HAP-1 (cell line): ENCODE measurements at regions not wholly inside any gene's neighbourhood (a gene's known extent, or its start where the extent isn't known, plus 50 kb on each side); places are given as distances from the start of the nearest gene placed in this dataset.

ENCODE experiments used
- DNase-seq, 2 experiments: peaks; one replicate each; pipeline ENCODE4 v3.0.0-alpha.2; 2016 to 2020; ENCODE audit warnings: low spot score in 2 of 2
- H3K27me3 ChIP-seq: fragments of 250-450 bp; sonication (Bioruptor Pico); 2 replicates; pipeline ENCODE4 v1.5.1; 2020; ENCODE audit warnings: low read depth, mild to moderate bottlenecking, moderate library complexity
- H3K36me3 ChIP-seq: fragments of 250-450 bp; sonication (Bioruptor Pico); replicated peaks from 2 replicates; pipeline ENCODE4 v1.5.1; 2020; ENCODE audit warnings: mild to moderate bottlenecking
- H3K4me1 ChIP-seq: fragments of 250-450 bp; sonication (Bioruptor Pico); 2 replicates; pipeline ENCODE4 v1.5.1; 2020; ENCODE audit warnings: mild to moderate bottlenecking
- H3K4me3 ChIP-seq: fragments of 250-450 bp; sonication (Bioruptor Pico); 2 replicates; pipeline ENCODE4 v1.5.1; 2020; ENCODE audit warnings: mild to moderate bottlenecking, moderate library complexity
- H3K9me3 ChIP-seq: fragments of 250-450 bp; sonication (Bioruptor Pico); 2 replicates; pipeline ENCODE4 v1.5.1; 2020; ENCODE audit warnings: mild to moderate bottlenecking, moderate library complexity
- in situ Hi-C: fragments of 300-500 bp; cut with MboI; formaldehyde crosslinking; loops from 3 replicates; pipeline ENCODE4 v1.14.3; 2020; ENCODE audit warnings: low sequenced_read_pairs, inconsistent platforms, mixed read lengths

DNA sequence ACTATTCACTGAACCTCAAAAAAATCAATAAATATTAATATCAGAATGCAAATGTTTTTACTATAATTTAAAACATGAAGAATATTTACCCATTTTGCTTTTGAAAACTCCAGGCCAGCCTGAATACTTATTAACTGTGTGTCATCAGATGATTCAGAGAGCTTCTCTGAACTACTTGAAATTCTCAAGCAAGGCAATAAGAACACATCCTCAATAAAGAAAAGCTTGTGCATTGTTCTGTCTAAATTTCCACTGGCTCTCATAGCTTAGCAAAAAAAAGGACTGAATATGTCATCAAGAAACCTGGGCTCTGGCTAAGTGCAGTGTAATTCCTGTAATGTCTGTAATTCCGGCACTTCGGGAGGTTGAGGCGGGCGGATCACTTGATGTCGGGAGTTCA lies 194.1 kb downstream of the BTG1 start:
- Histone ChIP-seq H3K36me3 (no peaks in the 10 kb centered on the region), H3K4me3 (no peak overlapping the region), H3K27me3 (no peaks in the 10 kb centered on the region), H3K9me3 (no peaks in the 10 kb centered on the region), H3K4me1 (no peaks in the 10 kb centered on the region)
- in situ Hi-C loops, result no loop called here
- no peak for DNase-seq

DNA sequence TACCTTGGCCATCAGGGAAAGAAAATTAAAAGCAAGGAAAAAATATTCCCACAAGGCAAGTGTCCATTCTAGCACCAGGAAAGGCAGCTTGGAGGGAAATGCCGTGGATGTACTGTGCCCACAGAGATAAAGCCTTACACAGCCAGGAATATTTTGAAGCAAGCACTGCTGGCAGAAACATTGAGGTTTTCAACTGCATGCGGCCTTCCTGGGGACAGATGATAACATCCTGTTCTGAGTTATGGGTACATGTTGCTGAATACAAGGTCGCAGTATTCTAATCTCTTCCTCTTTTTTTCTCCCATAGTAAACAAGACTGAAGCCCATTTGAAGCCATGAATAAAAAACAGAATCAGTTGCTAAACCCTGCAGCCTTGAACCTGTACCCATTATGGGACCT lies 197.1 kb downstream of the BTG1 start:
- Histone ChIP-seq H3K9me3 (no peaks in the 10 kb centered on the region), H3K27me3 (peaks cover 2% of the 10 kb centered on the region; the same call in 1 of the 2 replicates), H3K36me3 (no peaks in the 10 kb centered on the region), H3K4me3 (no peak overlapping the region), H3K4me1 (no peaks in the 10 kb centered on the region)
- in situ Hi-C loops, result no loop called here
- no peak for DNase-seq

DNA sequence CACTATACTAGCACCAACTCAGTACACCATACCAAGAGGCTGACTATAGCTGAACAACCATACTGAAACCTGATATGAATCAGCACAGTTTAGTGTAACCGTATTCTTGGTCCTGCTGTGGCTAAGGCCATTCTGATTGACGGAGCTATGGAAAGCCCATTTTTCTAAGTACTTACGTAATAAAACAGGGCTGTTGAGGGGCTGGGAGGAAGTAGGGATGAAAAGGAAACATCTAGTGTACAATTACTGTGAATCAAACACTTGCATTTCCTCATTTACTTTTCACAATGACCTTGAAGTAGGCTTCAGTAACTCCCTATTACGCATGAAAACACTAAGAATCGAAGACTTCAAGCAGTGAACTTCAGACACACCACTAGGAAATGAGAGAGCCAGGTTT lies 198.2 kb downstream of the BTG1 start:
- Histone ChIP-seq H3K4me1 (no peaks in the 10 kb centered on the region), H3K36me3 (no peaks in the 10 kb centered on the region), H3K4me3 (no peak overlapping the region), H3K27me3 (peaks cover 2% of the 10 kb centered on the region; the same call in 1 of the 2 replicates), H3K9me3 (no peaks in the 10 kb centered on the region)
- in situ Hi-C loops, result no loop called here
- no peak for DNase-seq

DNA sequence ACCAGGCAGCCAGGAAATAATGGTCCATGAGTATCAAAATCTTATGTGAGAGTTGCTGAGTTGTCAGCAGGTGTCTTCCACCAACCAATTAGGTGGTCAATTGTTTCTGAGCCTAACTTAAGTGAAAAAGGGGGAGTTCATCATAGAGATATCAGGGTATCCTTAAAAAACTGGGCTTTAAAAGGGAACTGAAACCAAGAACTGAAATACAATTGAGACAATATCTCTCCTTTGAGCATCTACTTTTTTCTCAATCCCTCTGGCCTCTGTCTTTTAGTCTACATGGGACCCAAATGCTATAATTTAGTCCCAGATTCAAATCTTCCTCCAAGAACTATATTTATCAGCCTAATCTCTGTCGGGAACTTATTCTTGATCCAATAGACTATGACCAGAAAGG lies 201.0 kb downstream of the BTG1 start:
- in situ Hi-C loops, result no loop called here
- Histone ChIP-seq H3K36me3 (no peaks in the 10 kb centered on the region), H3K27me3 (peaks cover 2% of the 10 kb centered on the region; the same call in 1 of the 2 replicates), H3K4me1 (no peaks in the 10 kb centered on the region), H3K9me3 (no peaks in the 10 kb centered on the region), H3K4me3 (no peak overlapping the region)
- no peak for DNase-seq

DNA sequence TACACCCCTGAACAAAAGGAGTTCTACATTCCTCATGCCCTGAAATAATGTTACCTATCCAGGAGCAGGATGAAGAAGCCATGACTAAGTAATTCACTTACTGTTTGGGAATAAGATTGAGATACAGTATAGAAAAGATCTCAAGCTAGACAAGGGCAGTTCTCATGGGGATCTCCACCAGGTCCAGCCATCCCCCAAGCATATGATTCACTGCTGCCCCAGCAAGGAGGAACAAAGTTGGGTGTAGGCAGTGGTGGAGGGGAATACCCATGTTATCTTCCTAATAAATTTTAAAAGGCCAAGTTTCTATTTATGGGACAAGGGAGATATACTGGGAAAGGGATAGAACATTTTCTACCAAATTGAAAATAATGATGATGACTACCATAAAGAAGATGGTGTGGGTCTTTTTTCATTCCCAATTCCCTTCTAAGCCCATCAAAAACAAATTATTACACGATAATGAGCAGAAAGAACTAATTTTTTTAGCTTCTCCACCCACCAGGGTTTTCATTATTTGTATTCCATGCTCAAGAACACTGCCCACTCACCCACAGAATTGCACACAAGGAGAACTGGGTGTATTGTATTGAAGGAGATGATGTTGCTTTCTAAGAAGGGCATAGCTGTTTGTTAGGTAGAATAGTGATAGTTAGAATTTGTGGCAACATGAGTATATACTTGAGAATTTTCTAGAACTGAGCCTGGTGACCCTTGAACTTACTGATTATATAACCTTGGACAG lies 204.6 kb downstream of the BTG1 start:
- DNase-seq, result no peak
- in situ Hi-C loops, result no loop called here
- no peak overlapping the region for H3K4me3 ChIP-seq
- H3K9me3 ChIP-seq, result no peaks in the 10 kb centered on the region
- H3K27me3 ChIP-seq, result peaks cover 2% of the 10 kb centered on the region; the same call in 1 of the 2 replicates
- H3K4me1 ChIP-seq, result no peaks in the 10 kb centered on the region
- no peaks in the 10 kb centered on the region for H3K36me3 ChIP-seq

DNA sequence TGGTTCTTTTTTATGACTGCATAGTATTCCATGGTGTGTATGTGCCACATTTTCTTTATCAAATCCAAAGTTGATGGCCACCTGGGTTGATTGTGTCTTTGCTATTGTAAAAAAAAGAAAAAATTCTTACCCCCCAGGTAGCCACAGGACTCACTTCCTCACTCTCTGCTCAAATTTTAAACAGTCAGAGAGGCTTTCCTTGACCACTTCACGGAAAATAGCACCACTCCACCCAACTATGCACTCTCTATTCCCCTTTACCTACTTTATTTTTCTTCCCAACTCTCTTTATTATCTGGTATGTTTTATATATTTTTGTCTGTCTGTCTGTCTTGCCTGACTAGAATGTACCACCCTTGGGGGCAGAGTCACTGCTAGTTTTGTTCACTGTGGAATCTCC lies 205.3 kb downstream of the BTG1 start:
- Histone ChIP-seq H3K27me3 (peaks cover 2% of the 10 kb centered on the region; the same call in 1 of the 2 replicates), H3K4me1 (no peaks in the 10 kb centered on the region), H3K36me3 (no peaks in the 10 kb centered on the region), H3K9me3 (no peaks in the 10 kb centered on the region), H3K4me3 (no peak overlapping the region)
- in situ Hi-C loops, result no loop called here
- no peak for DNase-seq

DNA sequence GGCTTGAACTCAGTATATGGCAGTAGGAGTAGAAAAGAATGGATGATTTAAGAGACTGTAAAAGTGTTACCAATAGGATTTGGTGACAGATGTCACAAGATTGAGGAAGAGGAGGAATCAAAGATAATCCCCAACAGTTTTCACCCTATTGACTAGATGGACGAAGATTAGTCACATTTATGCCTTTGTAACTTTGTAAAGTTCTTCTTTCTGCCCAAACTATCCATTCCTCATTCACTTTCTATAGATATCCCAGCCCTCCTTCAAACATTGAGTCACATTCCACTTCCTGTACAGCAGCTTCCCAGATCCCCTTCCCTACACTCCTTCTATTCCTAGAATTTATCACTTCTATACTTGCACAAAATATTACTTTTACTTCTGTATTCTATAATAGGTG lies 207.9 kb downstream of the BTG1 start:
- no peak overlapping the region for H3K4me3 ChIP-seq
- H3K36me3 ChIP-seq, result no peaks in the 10 kb centered on the region
- no peak for DNase-seq
- H3K4me1 ChIP-seq, result no peaks in the 10 kb centered on the region
- in situ Hi-C loops, result no loop called here
- H3K27me3 ChIP-seq, result no peaks in the 10 kb centered on the region; the same call in 1 of the 2 replicates
- no peaks in the 10 kb centered on the region for H3K9me3 ChIP-seq

DNA sequence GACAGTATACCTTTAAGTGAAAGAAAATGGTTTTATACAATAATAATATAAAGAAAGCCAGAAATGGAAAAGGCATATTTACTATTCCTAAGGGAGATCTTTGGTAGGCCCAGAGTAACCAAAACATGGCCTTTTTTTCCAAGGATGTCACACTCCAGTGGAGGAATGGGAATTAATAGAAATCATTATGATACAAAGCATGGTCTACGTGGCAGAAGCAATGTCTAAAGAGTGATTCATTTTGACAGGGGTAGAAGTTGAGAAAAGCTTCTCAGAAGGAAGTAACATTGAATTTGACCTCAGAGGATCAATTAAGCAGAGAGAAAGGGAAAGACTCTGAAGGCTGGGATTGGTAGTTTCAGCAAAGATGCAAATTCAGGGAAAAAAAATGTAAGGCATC lies 208.6 kb downstream of the BTG1 start:
- Histone ChIP-seq H3K4me1 (no peaks in the 10 kb centered on the region), H3K9me3 (no peaks in the 10 kb centered on the region), H3K4me3 (no peak overlapping the region), H3K36me3 (no peaks in the 10 kb centered on the region), H3K27me3 (no peaks in the 10 kb centered on the region; the same call in 1 of the 2 replicates)
- in situ Hi-C loops, result no loop called here
- no peak for DNase-seq

DNA sequence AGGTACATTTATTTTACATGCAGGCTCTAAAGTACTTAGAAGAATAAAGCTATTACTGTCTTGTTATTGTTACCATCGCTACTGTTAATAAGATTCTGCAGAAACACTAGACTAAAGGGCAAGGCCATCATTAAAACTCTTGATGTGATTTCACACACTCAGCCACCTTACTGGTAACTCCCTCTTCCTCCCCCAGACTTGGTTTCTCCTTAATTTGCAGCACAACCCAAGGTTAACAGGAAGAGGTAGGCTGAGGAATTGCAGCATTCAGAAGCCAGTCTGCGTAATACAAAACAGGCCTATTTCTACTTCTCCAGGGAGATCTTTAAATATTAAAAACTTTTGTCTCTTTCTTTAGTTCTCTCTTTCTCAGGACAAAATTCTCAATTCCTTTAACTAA lies 210.3 kb downstream of the BTG1 start:
- DNase-seq, result no peak
- Histone ChIP-seq H3K4me3 (no peak overlapping the region), H3K36me3 (no peaks in the 10 kb centered on the region), H3K4me1 (no peaks in the 10 kb centered on the region), H3K9me3 (no peaks in the 10 kb centered on the region), H3K27me3 (no peaks in the 10 kb centered on the region; the same call in 1 of the 2 replicates)
- in situ Hi-C loops, result no loop called here

DNA sequence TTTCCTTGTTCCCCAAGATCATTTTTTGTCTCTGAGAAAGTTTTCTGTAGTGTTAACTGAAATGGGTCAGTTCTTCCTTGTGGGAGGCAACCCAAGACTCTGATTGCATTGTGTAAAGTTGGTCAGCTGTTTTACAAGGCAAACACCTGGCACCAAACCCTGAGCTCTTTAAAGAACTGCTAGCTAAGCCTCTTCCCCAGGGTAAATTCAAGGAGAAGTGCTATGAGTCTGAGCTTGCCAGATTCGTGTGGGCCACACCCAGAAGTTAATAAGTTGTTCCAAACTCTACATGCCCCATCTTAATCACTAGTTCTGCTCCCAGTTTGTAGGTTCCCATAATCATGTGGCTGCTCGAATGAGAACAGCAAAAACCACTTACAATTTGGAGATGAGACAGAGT lies 214.5 kb downstream of the BTG1 start:
- Histone ChIP-seq H3K4me1 (no peaks in the 10 kb centered on the region), H3K9me3 (no peaks in the 10 kb centered on the region), H3K36me3 (no peaks in the 10 kb centered on the region), H3K27me3 (no peaks in the 10 kb centered on the region), H3K4me3 (no peak overlapping the region)
- in situ Hi-C loops, result no loop called here
- DNase-seq, result no peak

DNA sequence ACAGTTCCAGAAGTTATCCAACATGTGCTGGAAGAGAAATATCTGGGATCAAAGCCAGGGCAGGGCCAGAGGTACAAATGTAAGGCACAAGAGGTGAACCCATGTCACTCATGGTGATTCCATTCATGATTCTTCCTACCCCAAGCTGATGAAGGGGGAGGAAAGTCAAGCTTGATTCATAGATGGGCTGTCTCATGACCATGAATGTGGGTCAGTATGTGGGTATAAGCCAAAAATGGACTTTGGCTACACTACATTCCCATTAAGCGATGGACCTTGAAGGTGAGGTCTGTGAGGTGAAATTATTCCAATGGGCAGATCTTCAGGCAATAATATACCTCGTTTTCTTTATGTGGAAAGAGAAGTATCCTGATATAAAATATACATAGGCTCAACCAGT lies 217.1 kb downstream of the BTG1 start:
- in situ Hi-C loops, result no loop called here
- H3K4me3 ChIP-seq, result no peak overlapping the region
- no peaks in the 10 kb centered on the region for H3K27me3 ChIP-seq
- H3K4me1 ChIP-seq, result no peaks in the 10 kb centered on the region
- DNase-seq, result no peak
- no peaks in the 10 kb centered on the region for H3K9me3 ChIP-seq
- no peaks in the 10 kb centered on the region for H3K36me3 ChIP-seq

DNA sequence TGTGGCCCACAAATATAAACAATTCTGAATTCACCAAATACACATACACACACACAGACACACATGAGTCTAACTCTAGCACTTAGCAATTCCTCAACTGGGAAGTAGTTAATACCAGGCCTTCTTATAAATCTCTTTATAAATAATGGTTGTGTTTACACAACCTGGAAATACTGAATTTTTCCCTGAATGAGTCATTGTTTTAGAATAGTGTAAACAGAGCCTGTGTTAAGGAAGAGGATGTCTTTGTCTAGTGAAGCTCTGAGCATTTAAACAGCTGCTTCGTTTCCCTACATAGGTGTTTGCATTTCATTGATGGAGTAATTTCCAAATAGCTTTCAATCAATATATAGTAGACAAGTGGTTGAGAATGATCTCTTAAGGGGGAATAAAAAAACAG lies 218.8 kb downstream of the BTG1 start:
- in situ Hi-C loops, result no loop called here
- no peaks in the 10 kb centered on the region for H3K36me3 ChIP-seq
- no peaks in the 10 kb centered on the region for H3K9me3 ChIP-seq
- H3K4me3 ChIP-seq, result no peak overlapping the region
- H3K27me3 ChIP-seq, result no peaks in the 10 kb centered on the region
- H3K4me1 ChIP-seq, result no peaks in the 10 kb centered on the region
- no peak for DNase-seq

DNA sequence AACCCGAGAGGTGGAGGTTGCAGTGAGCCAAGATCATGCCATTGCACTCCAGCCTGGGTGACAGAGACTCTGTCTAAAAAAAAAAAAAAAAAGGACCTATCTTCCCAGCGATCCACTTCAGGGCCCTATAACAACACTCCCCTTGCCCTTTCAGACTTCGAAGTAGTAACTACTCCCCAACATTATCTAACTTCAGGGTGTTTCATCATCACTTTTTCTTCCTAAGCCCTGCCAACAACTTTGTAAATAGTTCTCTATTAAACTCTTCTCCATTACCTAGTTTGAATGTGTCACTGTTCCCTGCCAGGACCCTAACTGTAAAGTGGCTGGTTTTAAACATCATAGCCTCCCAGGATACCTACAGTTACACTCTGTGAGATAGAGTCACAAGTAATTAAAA lies 220.8 kb downstream of the BTG1 start:
- Histone ChIP-seq H3K9me3 (no peaks in the 10 kb centered on the region), H3K4me1 (no peaks in the 10 kb centered on the region), H3K36me3 (no peaks in the 10 kb centered on the region), H3K27me3 (no peaks in the 10 kb centered on the region), H3K4me3 (no peak overlapping the region)
- in situ Hi-C loops, result no loop called here
- DNase-seq, result no peak

DNA sequence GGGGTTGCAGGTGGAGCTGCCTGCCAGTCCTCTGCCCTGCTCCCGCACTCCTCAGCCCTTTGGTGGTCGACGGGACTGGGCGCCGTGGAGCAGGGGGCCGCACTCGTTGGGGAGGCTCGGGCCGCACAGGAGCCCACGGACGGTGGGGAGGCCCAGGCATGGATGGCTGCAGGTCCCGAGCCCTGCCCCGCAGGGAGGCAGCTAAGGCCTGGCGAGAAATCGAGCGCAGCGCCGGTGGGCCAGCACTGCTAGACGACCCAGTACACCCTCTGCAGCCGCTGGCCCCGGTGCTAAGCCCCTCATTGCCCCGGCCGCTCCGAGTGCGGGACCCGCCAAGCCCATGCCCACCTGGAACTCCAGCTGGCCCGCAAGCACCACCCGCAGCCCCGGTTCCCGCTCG lies 221.8 kb downstream of the BTG1 start:
- H3K9me3 ChIP-seq, result no peaks in the 10 kb centered on the region
- H3K4me3 ChIP-seq, result no peak overlapping the region
- in situ Hi-C loops, result no loop called here
- no peak for DNase-seq
- no peaks in the 10 kb centered on the region for H3K4me1 ChIP-seq
- H3K27me3 ChIP-seq, result no peaks in the 10 kb centered on the region
- H3K36me3 ChIP-seq, result no peaks in the 10 kb centered on the region

DNA sequence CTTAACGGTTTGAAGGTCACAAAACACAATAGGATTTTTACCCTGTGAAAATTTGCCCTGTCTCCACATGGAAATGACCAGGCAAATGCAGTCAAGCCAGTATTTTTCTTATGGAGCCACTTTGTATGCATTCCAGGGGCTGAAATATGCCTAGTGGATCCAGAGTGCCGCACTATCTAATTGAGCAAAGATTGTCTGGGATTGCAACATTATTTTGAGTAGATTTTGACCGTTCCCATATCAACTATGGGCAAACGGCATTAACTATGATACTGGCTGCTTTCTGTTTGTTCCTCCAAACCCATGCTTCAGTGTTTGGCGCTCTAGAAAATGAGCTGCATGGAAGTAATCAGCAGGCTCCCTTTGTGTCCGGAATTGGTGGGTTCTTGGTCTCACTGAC lies 223.0 kb downstream of the BTG1 start:
- Histone ChIP-seq H3K36me3 (no peaks in the 10 kb centered on the region), H3K9me3 (no peaks in the 10 kb centered on the region), H3K4me1 (no peaks in the 10 kb centered on the region), H3K4me3 (no peak overlapping the region), H3K27me3 (no peaks in the 10 kb centered on the region)
- in situ Hi-C loops, result no loop called here
- DNase-seq, result no peak
